Smooth muscle cell (in vitro differentiated cells): ENCODE measurements at regions not wholly inside any gene's neighbourhood (a gene's known extent, or its start where the extent isn't known, plus 50 kb on each side); places are given as distances from the start of the nearest gene placed in this dataset.

Experiments used
- DNase-seq: peaks from one replicate; lab custom pipeline; 2025; ENCODE audit not compliant: unreplicated experiment; lab: John Stamatoyannopoulos, UW
- H2AFZ ChIP-seq: fragments of 200-600 bp; sonication (generic); 2 replicates; pipeline ENCODE4 v1.6.0; 2016; ENCODE audit warnings: antibody characterized with exemption, low read depth, mild to moderate bottlenecking
- H3F3A ChIP-seq: fragments of 200-600 bp; sonication (generic); 2 replicates; pipeline ENCODE4 v1.6.0; 2017; ENCODE audit warnings: antibody characterized with exemption, low read depth
- H3K27ac ChIP-seq: fragments of 200-600 bp; sonication (generic); 2 replicates; pipeline ENCODE4 v1.5.1; 2016; ENCODE audit warnings: low read depth, mild to moderate bottlenecking
- H3K27me3 ChIP-seq: fragments of 200-600 bp; sonication (generic); 2 replicates; pipeline ENCODE4 v1.6.1; 2016; ENCODE audit warnings: low read depth, mild to moderate bottlenecking
- H3K36me3 ChIP-seq: fragments of 200-600 bp; sonication (generic); 2 replicates; pipeline ENCODE4 v1.5.1; 2016; ENCODE audit warnings: low read depth
- H3K4me1 ChIP-seq: fragments of 200-600 bp; sonication (generic); 2 replicates; pipeline ENCODE4 v1.5.1; 2016; ENCODE audit warnings: low read depth
- H3K4me2 ChIP-seq: fragments of 200-600 bp; sonication (generic); 2 replicates; pipeline ENCODE4 v1.6.0; 2016; ENCODE audit warnings: mild to moderate bottlenecking
- H3K4me3 ChIP-seq: fragments of 200-600 bp; sonication (generic); 2 replicates; pipeline ENCODE4 v1.5.1; 2016; ENCODE audit warnings: mild to moderate bottlenecking
- H3K79me2 ChIP-seq: fragments of 200-600 bp; sonication (generic); 2 replicates; pipeline ENCODE4 v1.6.0; 2016; ENCODE audit warnings: low read depth, mild to moderate bottlenecking
- H3K9ac ChIP-seq: fragments of 200-600 bp; sonication (generic); 2 replicates; pipeline ENCODE4 v1.6.0; 2016; ENCODE audit warnings: low read depth
- H3K9me3 ChIP-seq: fragments of 200-600 bp; sonication (generic); replicated peaks from 2 replicates; pipeline ENCODE4 v1.5.1; 2016; ENCODE audit warnings: low read depth
- H4K20me1 ChIP-seq: fragments of 200-600 bp; sonication (generic); 2 replicates; pipeline ENCODE4 v1.6.0; 2016; ENCODE audit warnings: low read depth
- WGBS: methylation state at CpG from one replicate; pipeline ENCODE4 v1.1.7; 2016; ENCODE audit warnings: low lambda C conversion rate; 5-methylcytosine and 5-hydroxymethylcytosine counted together
- TF ChIP-seq, protein P1 (sequence below): fragments of 200-600 bp; sonication (generic); IDR thresholded peaks from 2 replicates; pipeline ENCODE4 v1.5.1; 2017; ENCODE audit warnings: borderline replicate concordance, mild to moderate bottlenecking, antibody characterized with exemption; ENCODE audit not compliant: insufficient read depth, poor library complexity, severe bottlenecking

DNA sequence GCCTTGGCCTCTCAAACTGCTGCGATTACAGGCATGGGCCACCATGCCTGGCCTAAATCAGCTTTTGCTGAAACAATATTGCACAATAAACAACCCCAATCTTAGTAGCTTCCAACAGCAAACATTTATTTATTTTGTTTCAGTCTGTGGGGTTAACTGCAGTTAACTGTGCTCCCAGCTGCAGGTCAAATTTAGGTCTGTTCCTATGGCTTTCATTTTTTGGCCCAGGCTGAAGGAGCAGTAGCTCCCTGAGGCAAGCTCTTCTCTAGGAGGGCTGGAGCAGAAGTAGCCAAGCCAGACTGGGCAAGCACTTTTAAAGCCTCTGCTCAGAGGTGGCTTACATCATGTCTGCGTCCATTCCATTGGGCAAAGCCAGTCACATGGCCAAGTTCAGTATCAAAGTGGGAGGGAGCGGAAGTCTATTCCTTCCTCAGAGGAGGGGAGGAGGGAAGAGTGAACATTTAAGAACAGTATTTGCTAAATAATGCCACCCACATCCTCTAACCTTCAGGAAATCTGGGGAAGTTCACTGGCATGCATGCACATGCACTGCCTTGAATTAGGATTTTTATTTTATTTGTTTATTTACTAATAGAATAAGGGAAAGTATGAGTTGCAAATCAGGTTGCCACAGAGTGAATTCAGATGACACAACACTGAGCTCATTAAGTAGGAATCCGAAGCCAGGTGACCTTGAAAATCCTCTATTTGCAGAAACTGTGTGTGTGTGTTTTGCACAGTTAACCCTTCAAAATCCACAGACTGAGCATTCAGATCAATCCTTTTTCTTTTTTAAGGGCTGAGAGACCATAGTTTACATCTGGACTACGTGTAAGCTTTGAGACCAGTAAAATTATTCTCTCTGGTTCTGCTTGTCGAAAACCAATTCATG lies 122.0 kb upstream of the SEL1L start:
- Histone ChIP-seq H4K20me1 (no peaks in the 10 kb centered on the region), H3K9ac (no peak overlapping the region), H3K79me2 (no peaks in the 10 kb centered on the region), H3K27ac (no peak overlapping the region), H3K36me3 (no peaks in the 10 kb centered on the region), H2AFZ (no peak overlapping the region), H3F3A (no peaks in the 10 kb centered on the region), H3K4me3 (no peak overlapping the region), H3K27me3 (no peaks in the 10 kb centered on the region), H3K4me2 (no peak overlapping the region), H3K4me1 (no peaks in the 10 kb centered on the region), H3K9me3 (no peaks in the 10 kb centered on the region)
- 83% methylated on average over 6 of the region's 6 CpGs for WGBS
- no peak for DNase-seq
- TF ChIP-seq, protein P1, sequence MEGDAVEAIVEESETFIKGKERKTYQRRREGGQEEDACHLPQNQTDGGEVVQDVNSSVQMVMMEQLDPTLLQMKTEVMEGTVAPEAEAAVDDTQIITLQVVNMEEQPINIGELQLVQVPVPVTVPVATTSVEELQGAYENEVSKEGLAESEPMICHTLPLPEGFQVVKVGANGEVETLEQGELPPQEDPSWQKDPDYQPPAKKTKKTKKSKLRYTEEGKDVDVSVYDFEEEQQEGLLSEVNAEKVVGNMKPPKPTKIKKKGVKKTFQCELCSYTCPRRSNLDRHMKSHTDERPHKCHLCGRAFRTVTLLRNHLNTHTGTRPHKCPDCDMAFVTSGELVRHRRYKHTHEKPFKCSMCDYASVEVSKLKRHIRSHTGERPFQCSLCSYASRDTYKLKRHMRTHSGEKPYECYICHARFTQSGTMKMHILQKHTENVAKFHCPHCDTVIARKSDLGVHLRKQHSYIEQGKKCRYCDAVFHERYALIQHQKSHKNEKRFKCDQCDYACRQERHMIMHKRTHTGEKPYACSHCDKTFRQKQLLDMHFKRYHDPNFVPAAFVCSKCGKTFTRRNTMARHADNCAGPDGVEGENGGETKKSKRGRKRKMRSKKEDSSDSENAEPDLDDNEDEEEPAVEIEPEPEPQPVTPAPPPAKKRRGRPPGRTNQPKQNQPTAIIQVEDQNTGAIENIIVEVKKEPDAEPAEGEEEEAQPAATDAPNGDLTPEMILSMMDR = no peak

DNA sequence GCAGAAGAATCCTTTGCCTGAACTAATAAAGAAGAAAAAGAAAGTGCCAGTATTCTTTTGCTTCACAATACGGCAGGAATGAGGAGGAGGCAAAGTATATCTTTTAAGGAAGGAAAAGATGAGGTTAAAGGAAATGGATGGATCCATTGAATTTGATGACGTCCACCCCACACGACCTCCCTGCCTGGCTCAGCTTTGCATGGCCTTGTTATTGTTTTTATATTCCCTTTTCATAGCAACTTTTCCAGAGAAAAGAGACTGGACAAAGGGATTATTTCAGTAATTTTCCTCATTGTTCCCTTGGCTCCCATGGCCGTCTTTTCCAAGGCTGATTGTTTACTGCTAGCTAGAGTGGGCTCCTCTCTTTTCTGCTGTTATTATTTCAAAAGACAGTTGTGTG lies 123.2 kb upstream of the SEL1L start:
- WGBS = 71% methylated on average over 4 of the region's 4 CpGs

DNA sequence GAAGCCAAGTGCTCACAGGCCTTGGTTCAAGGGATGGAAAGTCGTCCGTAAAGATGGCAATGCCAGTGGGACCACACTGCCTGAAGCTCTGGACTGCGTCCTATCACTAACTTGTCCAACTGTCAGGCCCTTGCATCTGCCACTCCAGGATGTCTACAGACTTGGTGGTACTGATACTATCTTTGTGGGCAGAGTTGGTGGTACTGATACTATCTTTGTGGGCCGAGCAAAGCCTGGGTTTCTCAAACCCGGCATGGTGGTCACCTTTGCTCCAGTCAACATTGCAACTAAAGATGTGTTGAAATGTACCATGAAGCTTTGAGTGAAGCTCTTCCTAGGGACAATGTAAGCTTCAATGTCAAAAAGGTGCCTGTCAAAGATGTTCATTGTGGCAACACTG lies 128.4 kb upstream of the SEL1L start:
- no peak for DNase-seq
- Histone ChIP-seq H3K36me3 (no peaks in the 10 kb centered on the region), H4K20me1 (no peaks in the 10 kb centered on the region), H3F3A (no peaks in the 10 kb centered on the region), H3K4me2 (no peak overlapping the region), H3K27me3 (no peaks in the 10 kb centered on the region), H3K9ac (no peak overlapping the region), H2AFZ (no peak overlapping the region), H3K9me3 (no peaks in the 10 kb centered on the region), H3K27ac (no peak overlapping the region), H3K4me3 (no peak overlapping the region), H3K4me1 (no peaks in the 10 kb centered on the region), H3K79me2 (no peaks in the 10 kb centered on the region)
- WGBS = 68% methylated on average over 5 of the region's 5 CpGs
- TF ChIP-seq, protein P1 = no peak

More for the DNA sequence above, 123.2 kb upstream of the SEL1L start:
- TF ChIP-seq, protein P1 = no peak
- Histone ChIP-seq H4K20me1 (no peaks in the 10 kb centered on the region), H3K36me3 (no peaks in the 10 kb centered on the region), H3K4me2 (no peak overlapping the region), H3K4me3 (no peak overlapping the region), H2AFZ (no peak overlapping the region), H3K79me2 (no peaks in the 10 kb centered on the region), H3K4me1 (no peaks in the 10 kb centered on the region), H3K9me3 (no peaks in the 10 kb centered on the region), H3K9ac (no peak overlapping the region), H3K27ac (no peak overlapping the region), H3F3A (no peaks in the 10 kb centered on the region), H3K27me3 (no peaks in the 10 kb centered on the region)
- DNase-seq = no peak
